GM04504 (cell line): ENCODE measurements at regions not wholly inside any gene's neighbourhood (a gene's known extent, or its start where the extent isn't known, plus 50 kb on each side); places are given as distances from the start of the nearest gene placed in this dataset.

Experiments
- DNase-seq: peaks from one replicate; pipeline ENCODE4 v3.0.0-alpha.2; 2012; ENCODE audit warnings: low read depth

GRCh38 chr7:130880668-130881067, 146.7 kb upstream of the KLF14 start:
- no peak for DNase-seq

DNA sequence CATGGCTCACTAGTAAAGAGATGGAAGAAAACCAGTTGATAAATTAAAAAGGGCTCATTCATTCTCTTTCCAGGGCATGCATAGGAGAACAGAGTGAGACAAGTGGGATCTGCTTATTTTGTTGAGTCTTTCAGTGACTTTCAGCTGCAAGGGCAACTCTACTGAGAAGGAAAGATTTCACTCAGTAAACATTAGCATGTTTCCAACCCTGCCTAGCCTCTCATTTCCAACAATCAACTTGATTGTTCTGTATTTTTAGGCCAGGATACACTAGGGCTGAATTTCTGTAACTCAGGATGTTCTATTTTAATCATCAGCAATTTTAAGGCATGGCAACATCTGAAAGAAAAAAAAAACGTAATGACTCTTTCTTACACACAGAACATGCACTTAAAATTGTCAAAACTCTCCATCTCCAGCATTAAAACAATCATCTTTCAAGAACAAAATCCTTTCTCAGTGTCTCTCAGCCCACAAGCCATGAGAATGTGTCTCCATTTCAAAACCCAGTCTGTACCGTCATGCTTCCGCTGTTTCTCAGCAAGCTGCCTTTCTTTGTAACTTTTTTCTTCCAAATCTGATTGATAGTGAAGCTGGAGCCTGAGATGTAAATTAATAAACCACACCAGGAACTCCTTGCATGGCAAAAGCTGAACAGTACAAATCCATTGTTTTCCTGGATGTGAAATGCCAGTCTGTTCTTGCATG, 147.2 kb upstream of the KLF14 start:
- DNase-seq = no peak

GRCh38 chr7:130881799-130882141, 147.8 kb upstream of the KLF14 start:
- DNase-seq = no peak

- no peak for DNase-seq
These were observed 148.4 kb upstream of the KLF14 start for GRCh38 chr7:130882396-130882795.

DNA sequence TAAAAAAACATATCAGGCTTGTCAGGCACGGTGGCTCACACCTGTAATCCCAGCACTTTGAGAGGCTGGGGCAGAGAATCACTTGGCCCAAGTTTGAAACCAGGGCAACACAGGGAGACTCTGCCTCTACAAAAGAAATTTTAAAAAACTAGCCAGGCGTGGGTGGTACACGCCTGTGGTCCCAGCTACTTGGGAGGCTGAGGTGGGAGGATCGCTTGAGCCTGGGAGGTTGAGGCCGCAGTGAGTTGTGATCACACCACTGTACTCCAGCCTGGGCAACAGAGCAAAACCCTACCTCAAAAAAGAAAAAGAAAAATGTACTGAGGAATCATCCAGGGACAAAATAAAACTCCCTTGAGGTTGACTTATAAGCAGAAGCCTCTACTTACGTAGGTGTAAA, 149.9 kb upstream of the KLF14 start:
- DNase-seq = no peak

DNA sequence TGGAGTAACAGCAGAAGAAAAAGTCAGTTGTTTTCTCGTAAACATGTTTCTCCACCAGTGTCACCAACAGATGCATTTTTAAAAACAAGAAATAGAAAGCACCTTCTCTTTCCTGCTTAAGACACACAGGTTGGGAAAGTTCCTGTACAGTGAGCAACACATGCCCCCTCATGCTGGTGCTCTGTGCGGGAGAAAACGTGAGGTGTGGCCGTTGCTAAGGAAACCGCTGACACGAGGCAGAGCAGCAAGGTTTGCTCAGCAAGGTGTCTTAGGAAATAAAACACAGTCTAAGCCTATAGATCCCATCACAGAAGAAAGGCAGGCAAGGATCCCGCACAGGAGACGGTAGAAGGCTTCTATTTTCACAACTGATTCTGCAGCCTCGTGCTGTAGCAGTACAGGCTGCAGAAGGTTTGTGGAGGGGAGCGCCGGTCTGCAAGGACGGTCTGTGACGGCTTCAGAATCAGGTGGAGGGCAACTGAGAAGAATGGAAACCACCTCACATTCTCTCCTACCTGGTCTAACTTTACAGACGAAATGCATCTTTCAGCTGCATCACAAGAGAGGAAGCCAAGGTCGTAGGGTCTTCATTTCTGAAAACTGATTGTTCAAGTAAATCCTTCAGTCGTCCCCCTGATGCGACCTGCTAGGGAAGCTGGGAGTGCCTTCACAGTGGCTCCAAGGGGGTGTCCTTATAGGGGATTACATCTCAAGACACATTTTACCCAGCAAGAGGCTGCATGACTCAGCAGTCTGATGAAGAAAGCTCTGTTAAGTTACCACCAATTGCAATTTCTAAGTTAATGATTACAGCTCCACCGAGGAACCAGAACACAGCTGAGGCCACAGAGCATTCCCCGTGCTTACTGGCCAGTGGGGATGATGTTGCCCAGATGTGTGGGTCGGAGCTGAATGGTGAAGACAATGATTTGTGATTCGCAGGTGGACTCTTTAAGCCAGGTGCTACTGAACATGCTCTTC, 150.7 kb upstream of the KLF14 start:
- no peak for DNase-seq

- no peak for DNase-seq
These were observed 152.6 kb upstream of the KLF14 start for GRCh38 chr7:130886438-130887135.

DNA sequence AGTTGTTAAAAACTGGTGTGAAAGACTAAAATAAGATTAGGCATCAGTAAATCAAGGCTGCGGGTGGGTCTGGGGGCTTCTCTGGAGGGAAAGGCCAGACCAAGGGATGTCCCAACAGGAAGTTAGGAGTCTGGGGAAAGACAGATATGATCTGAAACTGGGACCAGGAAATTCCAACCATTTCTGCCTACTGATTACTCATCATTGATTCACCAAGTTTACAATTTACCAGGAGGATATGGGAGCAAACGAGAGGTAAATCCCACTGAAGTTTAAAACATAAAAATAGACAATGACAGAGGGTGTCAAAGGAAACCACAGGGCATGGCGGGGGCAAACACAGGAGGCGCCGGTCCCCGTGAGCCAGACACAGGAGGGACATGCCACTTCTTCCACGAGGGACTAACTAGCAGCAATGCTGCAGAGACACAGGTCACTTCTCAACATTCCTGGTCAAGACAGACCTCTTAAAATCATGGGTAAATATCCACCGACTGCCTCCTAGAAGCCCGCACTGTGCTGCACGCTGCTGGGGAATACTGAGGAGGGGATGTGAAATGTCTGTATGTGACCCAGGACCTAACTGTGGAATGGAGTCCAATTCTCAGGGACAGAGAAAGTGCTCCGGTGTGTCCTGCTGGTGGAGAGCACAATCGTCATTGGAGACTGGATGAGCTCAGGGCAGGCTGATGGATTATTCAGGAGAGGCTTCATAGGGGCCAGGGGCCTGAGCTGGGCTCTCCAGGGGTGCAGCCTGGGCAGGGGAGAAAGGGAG, 153.4 kb upstream of the KLF14 start:
- DNase-seq = peak; percentile 73

GRCh38 chr7:130887957-130888371, 154.0 kb upstream of the KLF14 start:
- no peak for DNase-seq

DNA sequence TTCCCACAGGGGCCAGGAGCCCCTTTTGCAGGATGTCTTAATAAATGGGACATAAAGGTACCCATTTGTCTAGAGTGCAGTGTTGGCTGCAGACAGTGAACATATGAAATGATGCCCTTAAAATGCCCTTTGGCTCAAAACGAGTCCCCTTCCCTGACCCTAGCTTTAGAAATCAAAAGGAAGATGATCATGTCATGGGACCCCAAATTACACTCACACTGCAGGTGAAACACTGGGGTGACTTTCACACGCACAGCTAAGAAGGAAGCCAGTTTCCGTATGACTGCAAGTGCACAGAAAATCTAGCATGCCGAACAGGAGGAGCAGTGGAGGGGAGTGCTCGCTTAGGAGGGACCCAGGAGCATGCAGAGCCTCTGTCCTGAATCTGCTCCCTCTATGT, 154.5 kb upstream of the KLF14 start:
- DNase-seq = no peak

DNA sequence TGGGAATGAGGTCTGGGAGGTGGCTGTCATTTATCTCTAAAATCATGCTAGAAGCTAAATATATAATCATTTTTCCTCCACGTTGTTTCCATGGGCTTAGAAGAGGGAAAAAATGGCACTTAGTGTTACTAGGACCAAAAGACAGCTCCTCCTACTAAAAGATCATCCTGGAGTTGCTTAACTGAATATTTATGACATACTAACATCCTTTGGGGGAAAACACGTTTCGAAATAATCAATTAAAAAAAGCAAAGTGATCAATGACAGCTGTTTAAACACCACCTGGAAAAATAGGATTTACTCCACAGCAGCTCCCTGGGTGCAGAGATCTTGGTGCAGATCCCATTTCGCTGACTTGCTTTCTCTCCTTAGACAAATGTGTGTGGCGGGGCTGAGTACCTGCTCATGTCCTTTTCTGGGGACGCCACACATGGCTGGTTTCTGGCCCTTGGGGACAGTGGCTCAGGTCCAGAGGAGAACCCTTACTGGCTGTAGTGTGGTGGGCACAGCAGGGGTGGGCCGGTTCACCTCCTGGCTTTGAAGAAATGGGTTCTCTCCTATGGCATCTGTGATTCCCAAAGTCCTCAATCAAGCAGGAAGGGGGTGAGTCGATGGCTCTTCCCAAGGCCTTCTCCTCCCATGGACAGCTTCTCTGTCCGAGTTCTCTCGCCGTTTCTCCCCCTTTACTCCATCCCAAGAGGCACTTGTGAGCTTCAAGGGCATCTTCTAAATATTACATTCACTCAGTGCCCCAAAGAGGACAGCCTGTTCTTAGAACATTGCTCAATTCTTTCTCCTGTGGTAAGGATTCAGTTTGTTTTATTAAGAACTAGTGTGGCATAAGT, 156.4 kb upstream of the KLF14 start:
- DNase-seq = no peak

GRCh38 chr7:130891254-130892094, 157.5 kb upstream of the KLF14 start:
- DNase-seq = peak; percentile 92

DNA sequence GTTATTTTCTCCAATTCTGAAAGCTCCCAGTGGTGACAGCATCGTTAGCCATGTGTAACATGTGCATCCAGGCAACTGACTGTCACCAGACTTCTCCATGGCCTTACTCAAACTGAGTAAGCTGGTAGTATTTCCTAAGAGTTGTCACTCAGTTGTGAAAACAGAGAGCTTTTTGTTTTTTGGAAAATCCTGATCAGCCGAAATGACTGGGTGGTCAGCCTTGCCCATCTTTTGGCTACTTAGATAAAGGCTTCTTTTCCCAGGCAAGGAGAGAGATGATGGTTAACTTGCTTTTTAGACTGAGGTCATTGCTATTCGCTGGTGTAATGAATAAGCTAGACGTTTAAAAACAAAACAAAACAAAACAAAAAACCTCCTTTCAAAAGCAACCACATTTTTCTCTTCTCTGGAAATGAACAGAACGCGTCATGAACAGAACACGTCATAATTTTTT, 159.5 kb upstream of the KLF14 start:
- DNase-seq = no peak

- no peak for DNase-seq
These were observed 160.3 kb upstream of the KLF14 start for GRCh38 chr7:130894146-130894908.

DNA sequence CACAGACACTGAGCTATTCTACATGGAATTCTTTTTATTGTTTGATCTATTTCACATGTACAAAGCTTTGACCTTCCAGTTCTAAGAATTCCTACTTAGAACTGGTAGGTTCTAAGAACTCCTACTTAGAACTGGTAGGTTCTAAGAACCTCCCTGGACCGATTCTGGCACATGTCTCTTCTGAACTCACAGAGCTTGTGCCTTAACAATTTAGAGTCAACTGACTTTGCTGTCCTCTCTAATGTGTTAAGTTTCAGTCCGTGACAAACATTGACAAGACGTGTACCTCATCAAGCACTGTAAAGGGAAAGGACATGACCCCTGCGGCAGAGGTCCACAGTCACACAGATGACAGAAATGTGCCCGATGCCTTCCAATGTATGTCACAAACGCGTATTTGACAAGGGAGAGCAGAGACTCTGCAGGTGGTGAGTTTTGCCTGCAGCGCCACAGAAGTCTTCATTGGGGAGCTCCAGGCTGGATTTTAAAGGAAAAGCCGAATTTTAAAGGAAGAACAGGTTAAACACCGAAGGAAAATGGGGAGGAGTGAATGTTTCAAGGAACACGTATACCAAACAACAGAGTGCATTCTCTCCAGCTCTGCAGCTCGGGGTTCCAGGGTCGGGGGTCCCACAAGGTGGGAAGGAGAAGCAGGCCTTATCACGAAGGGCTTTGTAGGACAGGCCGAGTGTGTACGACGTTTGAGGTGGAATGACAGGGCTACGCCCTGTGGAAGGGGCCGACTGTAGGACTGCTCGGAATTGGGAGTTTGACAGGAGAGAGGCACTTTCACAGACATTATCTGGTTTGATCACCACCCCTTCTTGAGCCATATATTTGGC, 161.1 kb upstream of the KLF14 start:
- no peak for DNase-seq

- DNase-seq = no peak
These were observed 162.3 kb upstream of the KLF14 start for GRCh38 chr7:130896051-130896881.

GRCh38 chr7:130896898-130897514, 163.0 kb upstream of the KLF14 start:
- DNase-seq = no peak
